Right atrium auricular region (tissue), 2 donors: ENCODE measurements at regions not wholly inside any gene's neighbourhood (a gene's known extent, or its start where the extent isn't known, plus 50 kb on each side); places are given as distances from the start of the nearest gene placed in this dataset.

Experiments used
- DNase-seq: peaks from one replicate; pipeline ENCODE4 v3.0.0-alpha.2; 2019; ENCODE audit warnings: low spot score
- H3K27ac ChIP-seq, 2 donors: fragments of 200-600 bp; sonication (generic); 1 replicate in 1 of 2; 2 replicates in 1 of 2; pipeline ENCODE4 v1.5.1; 2016 to 2019
- H3K27me3 ChIP-seq, 2 donors: fragments of 200-600 bp; sonication (generic); one replicate each; pipeline versions ENCODE4 v1.5.1 to v1.6.0; 2017 to 2019
- H3K36me3 ChIP-seq: fragments of 200-600 bp; sonication (generic); one replicate; pipeline ENCODE4 v1.5.1; 2016
- H3K4me1 ChIP-seq, 2 donors: fragments of 200-600 bp; sonication (generic); one replicate each; pipeline versions ENCODE4 v1.5.1 to v1.6.0; 2017 to 2019
- H3K4me3 ChIP-seq, 2 donors: fragments of 200-600 bp; sonication (generic); 1 replicate in 1 of 2; 2 replicates in 1 of 2; pipeline ENCODE4 v1.5.1; 2017 to 2019; ENCODE audit warnings: mild to moderate bottlenecking in 1 of 2, moderate library complexity in 1 of 2
- H3K9me3 ChIP-seq, 2 donors: fragments of 200-600 bp; sonication (generic); one replicate each; pipeline ENCODE4 v1.5.1; 2019
- TF ChIP-seq, protein P1 (sequence below), 2 donors: fragments of 200-600 bp; sonication (generic); IDR thresholded peaks; one replicate each; pipeline ENCODE4 v1.5.1; 2019; ENCODE audit warnings: antibody characterized with exemption in 2 of 2

DNA sequence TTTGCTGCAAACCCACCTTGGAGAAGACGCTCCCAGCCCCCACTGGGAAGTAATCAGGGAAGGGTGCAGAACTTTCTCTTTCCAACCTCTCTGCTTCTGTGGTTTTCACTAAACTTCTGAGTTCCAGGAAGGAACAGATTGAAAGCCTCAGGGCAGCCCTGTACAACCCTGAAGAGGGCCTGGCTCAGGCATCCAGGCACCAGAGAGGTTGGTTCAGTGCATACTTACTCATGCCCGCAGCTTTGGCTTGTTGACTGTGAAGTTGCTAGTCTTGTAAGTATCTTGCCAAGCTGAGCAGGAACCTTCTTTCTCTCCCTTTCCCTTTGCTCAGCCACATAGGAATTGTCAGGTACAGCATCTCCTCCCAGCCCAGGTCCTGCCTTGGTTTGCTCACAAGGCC, 272.2 kb upstream of the FOXQ1 start:
- no peaks in the 10 kb centered on the region for H3K9me3 ChIP-seq
- no peak overlapping the region for H3K27ac ChIP-seq
- TF ChIP-seq, protein P1, sequence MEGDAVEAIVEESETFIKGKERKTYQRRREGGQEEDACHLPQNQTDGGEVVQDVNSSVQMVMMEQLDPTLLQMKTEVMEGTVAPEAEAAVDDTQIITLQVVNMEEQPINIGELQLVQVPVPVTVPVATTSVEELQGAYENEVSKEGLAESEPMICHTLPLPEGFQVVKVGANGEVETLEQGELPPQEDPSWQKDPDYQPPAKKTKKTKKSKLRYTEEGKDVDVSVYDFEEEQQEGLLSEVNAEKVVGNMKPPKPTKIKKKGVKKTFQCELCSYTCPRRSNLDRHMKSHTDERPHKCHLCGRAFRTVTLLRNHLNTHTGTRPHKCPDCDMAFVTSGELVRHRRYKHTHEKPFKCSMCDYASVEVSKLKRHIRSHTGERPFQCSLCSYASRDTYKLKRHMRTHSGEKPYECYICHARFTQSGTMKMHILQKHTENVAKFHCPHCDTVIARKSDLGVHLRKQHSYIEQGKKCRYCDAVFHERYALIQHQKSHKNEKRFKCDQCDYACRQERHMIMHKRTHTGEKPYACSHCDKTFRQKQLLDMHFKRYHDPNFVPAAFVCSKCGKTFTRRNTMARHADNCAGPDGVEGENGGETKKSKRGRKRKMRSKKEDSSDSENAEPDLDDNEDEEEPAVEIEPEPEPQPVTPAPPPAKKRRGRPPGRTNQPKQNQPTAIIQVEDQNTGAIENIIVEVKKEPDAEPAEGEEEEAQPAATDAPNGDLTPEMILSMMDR (IDR thresholded peaks at IDR 0.05): no peak
- H3K36me3 ChIP-seq: no peaks in the 10 kb centered on the region
- H3K4me1 ChIP-seq: no peaks in the 10 kb centered on the region
- no peak for DNase-seq
- no peak overlapping the region for H3K4me3 ChIP-seq
- no peaks in the 10 kb centered on the region for H3K27me3 ChIP-seq

DNA sequence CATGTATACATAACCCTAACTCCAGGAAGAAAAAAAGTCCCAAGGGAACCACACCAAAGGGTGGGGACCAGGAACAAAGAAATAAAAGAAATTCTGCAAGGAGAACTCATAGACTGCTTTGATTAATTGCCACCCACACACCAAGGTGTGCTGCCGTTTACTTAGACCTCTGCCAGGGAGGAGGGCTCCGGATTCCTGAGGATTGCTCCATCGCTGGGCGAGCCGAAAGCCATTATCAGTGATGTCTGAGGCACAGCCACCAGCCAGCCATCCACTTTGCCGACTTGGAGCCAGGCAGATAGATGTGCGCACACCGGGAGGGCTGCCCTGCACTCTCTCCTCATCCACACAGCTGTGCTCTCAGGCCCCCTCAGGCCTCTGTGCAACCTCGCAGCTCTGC, 272.7 kb upstream of the FOXQ1 start:
- Histone ChIP-seq H3K4me1 (no peaks in the 10 kb centered on the region), H3K27me3 (no peaks in the 10 kb centered on the region), H3K4me3 (no peak overlapping the region), H3K9me3 (no peaks in the 10 kb centered on the region), H3K27ac (no peak overlapping the region), H3K36me3 (no peaks in the 10 kb centered on the region)
- TF ChIP-seq, protein P1 (IDR thresholded peaks at IDR 0.05): no peak
- DNase-seq: peak; percentile 42

DNA sequence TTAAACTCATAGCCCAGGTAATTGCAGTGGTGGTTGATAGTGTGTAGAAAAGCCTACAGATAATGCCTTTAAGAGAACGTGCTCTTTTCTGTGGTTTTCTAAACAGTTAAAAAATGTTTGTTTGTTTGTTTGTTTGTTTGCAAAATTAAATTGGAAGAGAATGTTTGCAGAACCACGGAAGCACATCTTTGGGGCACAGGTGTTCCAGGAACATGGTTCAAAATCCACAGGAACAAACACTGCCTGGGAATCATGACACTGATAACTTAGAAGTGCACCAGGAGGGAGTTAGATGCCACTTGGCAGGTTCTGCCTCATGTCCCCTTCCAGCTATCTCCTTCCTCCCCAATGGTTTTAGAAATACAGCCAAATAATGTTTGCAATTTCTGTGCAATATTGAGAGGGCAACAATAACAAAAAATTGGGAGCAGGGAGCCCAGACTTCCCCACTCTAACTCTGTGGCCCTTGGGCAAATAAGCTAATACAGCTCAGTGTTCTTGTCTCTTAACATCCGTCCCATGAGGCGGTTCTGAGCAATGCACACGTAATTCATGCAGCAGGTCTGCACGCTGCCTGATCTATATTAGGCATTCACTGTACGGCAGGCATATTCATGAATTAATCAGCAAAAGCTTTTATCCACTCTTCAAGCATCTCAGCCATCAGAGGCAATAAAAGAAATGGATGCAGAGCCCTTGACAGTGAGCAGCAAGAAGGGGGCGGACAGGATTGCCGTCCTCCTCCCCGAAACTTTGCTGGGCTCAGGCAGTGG, 274.3 kb upstream of the FOXQ1 start:
- TF ChIP-seq, protein P1 (IDR thresholded peaks at IDR 0.05): no peak
- Histone ChIP-seq H3K27me3 (no peaks in the 10 kb centered on the region), H3K4me1 (no peaks in the 10 kb centered on the region)

DNA sequence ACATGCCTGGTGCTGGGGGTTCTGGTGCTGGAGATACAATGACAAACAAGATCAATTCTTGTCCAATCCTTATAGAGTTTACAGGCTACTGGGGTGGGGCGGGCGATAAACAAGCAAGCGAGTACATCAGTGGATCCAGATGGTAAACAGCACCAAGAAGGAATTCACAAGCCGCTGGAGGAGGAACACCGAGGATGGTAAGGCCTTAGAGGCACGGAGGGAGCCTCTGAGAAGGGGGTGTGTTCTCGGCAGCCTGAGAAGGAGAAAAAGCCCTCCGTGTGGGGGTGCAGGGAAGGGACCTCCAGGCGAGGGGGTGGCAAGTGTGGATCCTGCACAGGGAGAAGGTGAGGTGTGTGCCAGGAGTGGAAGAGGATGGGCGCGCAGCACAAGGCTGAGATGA, 276.5 kb upstream of the FOXQ1 start:
- DNase-seq: peak; percentile 2
- H3K27me3 ChIP-seq: no peaks in the 10 kb centered on the region
- H3K4me3 ChIP-seq: no peak overlapping the region
- H3K4me1 ChIP-seq: no peaks in the 10 kb centered on the region
- H3K27ac ChIP-seq: no peak overlapping the region
- no peaks in the 10 kb centered on the region for H3K36me3 ChIP-seq
- H3K9me3 ChIP-seq: peaks cover 0 to 16% of the 10 kb centered on the region in 2 donors
- TF ChIP-seq, protein P1 (IDR thresholded peaks at IDR 0.05): no peak

More for the DNA sequence above, 274.3 kb upstream of the FOXQ1 start:
- Histone ChIP-seq H3K27ac (no peak overlapping the region), H3K9me3 (peaks cover 0 to 4% of the 10 kb centered on the region in 2 donors), H3K4me3 (no peak overlapping the region), H3K36me3 (no peaks in the 10 kb centered on the region)
- DNase-seq: peak; percentile 9

DNA sequence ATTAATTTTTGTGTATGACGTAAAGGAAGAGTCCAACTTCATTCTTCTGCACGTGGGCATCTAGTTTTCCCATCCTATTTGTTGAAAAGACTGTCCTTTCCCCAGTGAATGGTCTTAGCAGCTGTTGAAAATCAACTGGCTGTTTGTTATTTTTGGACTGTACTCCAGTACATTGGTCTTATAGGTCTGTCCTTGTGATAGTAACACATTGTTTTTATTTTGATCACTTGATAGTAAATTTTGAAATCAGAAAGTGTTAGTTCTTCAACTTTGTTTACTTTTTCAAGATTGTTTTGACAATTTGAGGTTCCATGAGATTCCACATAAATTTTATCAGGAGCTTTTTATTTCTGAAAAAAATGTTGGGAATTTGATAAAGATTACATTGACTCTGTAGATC, 280.2 kb upstream of the FOXQ1 start:
- no peak overlapping the region for H3K27ac ChIP-seq
- TF ChIP-seq, protein P1 (IDR thresholded peaks at IDR 0.05): no peak
- no peaks in the 10 kb centered on the region for H3K4me1 ChIP-seq
- H3K4me3 ChIP-seq: no peak overlapping the region
- H3K27me3 ChIP-seq: no peaks in the 10 kb centered on the region
- H3K36me3 ChIP-seq: no peaks in the 10 kb centered on the region
- peaks cover 0 to 16% of the 10 kb centered on the region in 2 donors for H3K9me3 ChIP-seq
- DNase-seq: no peak

DNA sequence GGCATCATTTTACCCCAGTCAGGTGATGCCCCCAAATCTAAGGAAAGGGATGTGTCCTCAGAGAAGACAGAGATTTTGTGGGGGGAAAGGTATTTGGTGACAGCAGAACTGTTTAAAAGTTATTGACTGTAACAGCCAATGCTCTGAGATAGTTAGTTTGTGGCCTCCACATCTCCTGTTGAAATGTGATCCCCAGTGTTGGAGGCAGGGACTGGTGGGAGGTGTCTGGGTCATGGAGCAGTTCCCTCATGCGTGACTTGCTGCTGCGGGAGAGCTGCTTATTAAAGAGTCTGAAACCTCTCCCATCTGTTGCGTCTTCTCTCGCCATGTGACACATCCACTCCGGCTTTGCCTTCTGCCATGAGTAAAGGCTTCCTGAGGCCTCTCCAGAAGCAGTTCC, 282.8 kb upstream of the FOXQ1 start:
- Histone ChIP-seq H3K4me1 (no peaks in the 10 kb centered on the region), H3K4me3 (no peak overlapping the region), H3K27me3 (no peaks in the 10 kb centered on the region), H3K36me3 (no peaks in the 10 kb centered on the region), H3K9me3 (peaks cover 0 to 16% of the 10 kb centered on the region in 2 donors), H3K27ac (no peak overlapping the region)
- peak; percentile 18 for DNase-seq
- TF ChIP-seq, protein P1 (IDR thresholded peaks at IDR 0.05): no peak
